KMS-11 (cell line): ENCODE measurements at regions not wholly inside any gene's neighbourhood (a gene's known extent, or its start where the extent isn't known, plus 50 kb on each side); places are given as distances from the start of the nearest gene placed in this dataset.
"Not testable (repeated sequence)": the region's sequence is repeated elsewhere in the genome, so short reads cannot be mapped to it uniquely, and the experiment has no call there.

Experiments used
- H2AFZ ChIP-seq: fragments of 200-600 bp; sonication (generic); 2 replicates; pipeline ENCODE4 v1.6.1; 2016; ENCODE audit warnings: antibody characterized with exemption, mixed run types, low read depth
- H3K27ac ChIP-seq: fragments of 200-600 bp; sonication (generic); 2 replicates; pipeline ENCODE4 v1.6.1; 2016; ENCODE audit warnings: mild to moderate bottlenecking, mixed run types
- H3K27me3 ChIP-seq: fragments of 200-600 bp; sonication (generic); 2 replicates; pipeline ENCODE4 v1.6.1; 2017; ENCODE audit warnings: mild to moderate bottlenecking, low read depth, mixed run types, moderate library complexity; ENCODE audit not compliant: insufficient read depth
- H3K36me3 ChIP-seq: fragments of 200-600 bp; sonication (generic); 2 replicates; pipeline ENCODE4 v1.6.1; 2017; ENCODE audit warnings: mild to moderate bottlenecking, mixed run types; ENCODE audit not compliant: insufficient read depth
- H3K4me1 ChIP-seq: fragments of 200-600 bp; sonication (generic); 2 replicates; pipeline ENCODE4 v1.6.1; 2016; ENCODE audit warnings: mild to moderate bottlenecking, low read depth, mixed run types; ENCODE audit not compliant: poor library complexity, severe bottlenecking
- H3K4me2 ChIP-seq: fragments of 200-600 bp; sonication (generic); 2 replicates; pipeline ENCODE4 v1.7.0; 2016; ENCODE audit warnings: mild to moderate bottlenecking, mixed run types
- H3K4me3 ChIP-seq: fragments of 200-600 bp; sonication (generic); IDR thresholded peaks from 2 replicates; pipeline ENCODE4 v1.6.1; 2017; ENCODE audit warnings: low read depth, low read length, mixed read lengths; ENCODE audit not compliant: insufficient read depth
- H3K79me2 ChIP-seq: fragments of 200-600 bp; sonication (generic); 2 replicates; pipeline ENCODE4 v1.6.1; 2016; ENCODE audit warnings: low read depth, mixed run types; ENCODE audit not compliant: insufficient read depth
- H3K9ac ChIP-seq: fragments of 200-600 bp; sonication (generic); 2 replicates; pipeline ENCODE4 v1.6.1; 2016; ENCODE audit warnings: mild to moderate bottlenecking, mixed run types
- H4K20me1 ChIP-seq: fragments of 200-600 bp; sonication (generic); 2 replicates; pipeline ENCODE4 v1.6.1; 2016; ENCODE audit warnings: mild to moderate bottlenecking, mixed run types; ENCODE audit not compliant: insufficient read depth
- CTCF ChIP-seq: fragments of 200-600 bp; sonication (generic); conservative IDR thresholded peaks from 2 replicates; pipeline ENCODE4 v1.6.1; 2017; ENCODE audit warnings: low read depth, mild to moderate bottlenecking, antibody characterized with exemption, low read length, moderate library complexity, mixed read lengths

GRCh38 chr13:50617134-50617721 lies 226.3 kb downstream of the DLEU7 start:
- Histone ChIP-seq H3K36me3 (no peaks in the 10 kb centered on the region), H3K27ac (no peak overlapping the region), H3K4me3 (no peak overlapping the region), H3K27me3 (no peaks in the 10 kb centered on the region), H3K79me2 (no peaks in the 10 kb centered on the region), H3K4me1 (no peaks in the 10 kb centered on the region), H2AFZ (no peak overlapping the region), H4K20me1 (no peaks in the 10 kb centered on the region), H3K9ac (no peak overlapping the region), H3K4me2 (no peak overlapping the region)
- TF ChIP-seq CTCF = no peak

- H3K36me3 ChIP-seq = no peaks in the 10 kb centered on the region
- no peak overlapping the region for H2AFZ ChIP-seq
- H3K9ac ChIP-seq = no peak overlapping the region
- no peak overlapping the region for H3K27ac ChIP-seq
- H4K20me1 ChIP-seq = no peaks in the 10 kb centered on the region
- no peak for TF ChIP-seq CTCF
- no peak overlapping the region for H3K4me2 ChIP-seq
- H3K4me1 ChIP-seq = no peaks in the 10 kb centered on the region
- H3K4me3 ChIP-seq = no peak overlapping the region
- no peaks in the 10 kb centered on the region for H3K27me3 ChIP-seq
- H3K79me2 ChIP-seq = no peaks in the 10 kb centered on the region
These were observed 225.3 kb downstream of the DLEU7 start for GRCh38 chr13:50618206-50618605.

- Histone ChIP-seq H3K79me2 (no peaks in the 10 kb centered on the region), H3K4me2 (no peak overlapping the region), H3K4me3 (no peak overlapping the region), H4K20me1 (no peaks in the 10 kb centered on the region), H3K27me3 (no peaks in the 10 kb centered on the region), H3K27ac (no peak overlapping the region), H3K9ac (no peak overlapping the region), H3K4me1 (no peaks in the 10 kb centered on the region), H3K36me3 (no peaks in the 10 kb centered on the region), H2AFZ (no peak overlapping the region)
- no peak for TF ChIP-seq CTCF
These were observed 217.4 kb downstream of the DLEU7 start for GRCh38 chr13:50626101-50626547.

- H3K4me1 ChIP-seq = no peaks in the 10 kb centered on the region
- H2AFZ ChIP-seq = no peak overlapping the region
- H3K9ac ChIP-seq = no peak overlapping the region
- H3K27me3 ChIP-seq = no peaks in the 10 kb centered on the region
- H3K4me3 ChIP-seq = no peak overlapping the region
- H3K4me2 ChIP-seq = no peak overlapping the region
- H4K20me1 ChIP-seq = no peaks in the 10 kb centered on the region
- TF ChIP-seq CTCF = no peak
- H3K27ac ChIP-seq = no peak overlapping the region
- no peaks in the 10 kb centered on the region for H3K79me2 ChIP-seq
- no peaks in the 10 kb centered on the region for H3K36me3 ChIP-seq
These were observed 216.4 kb downstream of the DLEU7 start for GRCh38 chr13:50627111-50627510.

- not testable (repeated sequence) for H3K27ac ChIP-seq, H3K4me1 ChIP-seq, H3K79me2 ChIP-seq, H2AFZ ChIP-seq, H3K36me3 ChIP-seq, H3K4me3 ChIP-seq, H4K20me1 ChIP-seq, H3K27me3 ChIP-seq, H3K9ac ChIP-seq, H3K4me2 ChIP-seq
These were observed 215.0 kb downstream of the DLEU7 start for GRCh38 chr13:50628512-50628911.
